ENCODE measurements at regions not wholly inside any gene's neighbourhood (a gene's known extent, or its start where the extent isn't known, plus 50 kb on each side); places are given as distances from the start of the nearest gene placed in this dataset.
"Not testable (repeated sequence)": the region's sequence is repeated elsewhere in the genome, so short reads cannot be mapped to it uniquely, and the experiment has no call there.

GRCh38 chrX:75673468-75673867, 111.6 kb downstream of the MAGEE2 start:
- no peak for DNase-seq (ENCODE audit: low read depth, low spot score)
- no peak overlapping the region for H3K4me3 ChIP-seq (ENCODE audit: low read length)

GRCh38 chrX:75655627-75656026, 129.4 kb downstream of the MAGEE2 start:
- H3K4me3 ChIP-seq (ENCODE audit: low read length): no peak overlapping the region
- DNase-seq (ENCODE audit: low read depth, low spot score): peak; percentile 1

GRCh38 chrX:75649829-75650228, 127.0 kb upstream of the ZDHHC15 start:
- H3K4me3 ChIP-seq (ENCODE audit: low read length): no peak overlapping the region
- DNase-seq (ENCODE audit: low read depth, low spot score): no peak

- no peak for DNase-seq (ENCODE audit: low read depth, low spot score)
- H3K4me3 ChIP-seq (ENCODE audit: low read length): no peak overlapping the region
Measured at GRCh38 chrX:75648803-75649588, 126.2 kb upstream of the ZDHHC15 start.

- no peak overlapping the region for H3K4me3 ChIP-seq (ENCODE audit: low read length)
- no peak for DNase-seq (ENCODE audit: low read depth, low spot score)
Measured at GRCh38 chrX:75642811-75643361, 120.0 kb upstream of the ZDHHC15 start.

- no peak for DNase-seq (ENCODE audit: low read depth, low spot score)
- no peak overlapping the region for H3K4me3 ChIP-seq (ENCODE audit: low read length)
Measured at GRCh38 chrX:75638332-75638731, 115.5 kb upstream of the ZDHHC15 start.

GRCh38 chrX:75625232-75625631, 102.4 kb upstream of the ZDHHC15 start:
- no peak for DNase-seq (ENCODE audit: low read depth, low spot score)
- H3K4me3 ChIP-seq (ENCODE audit: low read length): no peak overlapping the region

- DNase-seq (ENCODE audit: low read depth, low spot score): peak; percentile 10
- no peak overlapping the region for H3K4me3 ChIP-seq (ENCODE audit: low read length)
Measured at GRCh38 chrX:75623535-75623934, 100.7 kb upstream of the ZDHHC15 start.

- DNase-seq (ENCODE audit: low read depth, low spot score): no peak
- H3K4me3 ChIP-seq (ENCODE audit: low read length): no peak overlapping the region
Measured at GRCh38 chrX:75609406-75609805, 86.6 kb upstream of the ZDHHC15 start.

GRCh38 chrX:75603833-75604232, 81.0 kb upstream of the ZDHHC15 start:
- peak; percentile 47 for DNase-seq (ENCODE audit: low read depth, low spot score)
- no peak overlapping the region for H3K4me3 ChIP-seq (ENCODE audit: low read length)

- DNase-seq (ENCODE audit: low read depth, low spot score): not testable (repeated sequence)
Measured at GRCh38 chrX:75602022-75602421, 79.2 kb upstream of the ZDHHC15 start.

GRCh38 chrX:75596178-75596577, 73.3 kb upstream of the ZDHHC15 start:
- H3K4me3 ChIP-seq (ENCODE audit: low read length): no peak overlapping the region
- no peak for DNase-seq (ENCODE audit: low read depth, low spot score)

More at GRCh38 chrX:75602022-75602421, 79.2 kb upstream of the ZDHHC15 start:
- not testable (repeated sequence) for H3K4me3 ChIP-seq (ENCODE audit: low read length)

GRCh38 chrX:75593186-75593585, 70.3 kb upstream of the ZDHHC15 start:
- H3K4me3 ChIP-seq (ENCODE audit: low read length); DNase-seq (ENCODE audit: low read depth, low spot score): not testable (repeated sequence)

GRCh38 chrX:75582511-75582910, 59.7 kb upstream of the ZDHHC15 start:
- no peak overlapping the region for H3K4me3 ChIP-seq (ENCODE audit: low read length)
- no peak for DNase-seq (ENCODE audit: low read depth, low spot score)

Data from Jurkat, Clone E6-1 (cell line).